H9 (cell line): ENCODE measurements at regions not wholly inside any gene's neighbourhood (a gene's known extent, or its start where the extent isn't known, plus 50 kb on each side); places are given as distances from the start of the nearest gene placed in this dataset.

Source experiments
- DNase-seq: peaks from one replicate; pipeline ENCODE4 v3.0.0-alpha.2; 2017
- H2AFZ ChIP-seq: one replicate; pipeline ENCODE4 v1.6.1; 2013; ENCODE audit warnings: mild to moderate bottlenecking, low read length, control low read depth, moderate library complexity
- H2AK5ac ChIP-seq: 2 replicates; pipeline ENCODE4 v1.6.1; 2013; ENCODE audit warnings: low read length, control low read depth, mixed read lengths; ENCODE audit not compliant: insufficient read length
- H2BK120ac ChIP-seq: one replicate; pipeline ENCODE4 v1.6.1; 2013; ENCODE audit warnings: low read depth, mild to moderate bottlenecking, low read length, control low read depth, inconsistent platforms; ENCODE audit not compliant: poor library complexity, severe bottlenecking
- H2BK12ac ChIP-seq: 2 replicates; pipeline ENCODE4 v1.6.1; 2013; ENCODE audit warnings: low read length, control low read depth, mixed read lengths, low read depth; ENCODE audit not compliant: insufficient read length
- H2BK15ac ChIP-seq: 2 replicates; pipeline ENCODE4 v1.6.1; 2013; ENCODE audit warnings: low read depth, low read length, control low read depth
- H2BK20ac ChIP-seq: one replicate; pipeline ENCODE4 v1.6.1; 2013; ENCODE audit warnings: low read depth, mild to moderate bottlenecking, low read length, control low read depth, inconsistent platforms; ENCODE audit not compliant: poor library complexity, severe bottlenecking
- H2BK5ac ChIP-seq: 2 replicates; pipeline ENCODE4 v1.6.1; 2013; ENCODE audit warnings: low read length, control low read depth, mixed read lengths; ENCODE audit not compliant: insufficient read length
- H3K14ac ChIP-seq: 2 replicates; pipeline ENCODE4 v1.6.1; 2013; ENCODE audit warnings: low read length, control low read depth; ENCODE audit not compliant: insufficient read depth
- H3K18ac ChIP-seq: 2 replicates; pipeline ENCODE4 v1.6.1; 2013; ENCODE audit warnings: low read depth, mild to moderate bottlenecking, mixed read lengths, low read length, control low read depth; ENCODE audit not compliant: insufficient read length
- H3K23ac ChIP-seq: 2 replicates; pipeline ENCODE4 v1.6.1; 2013; ENCODE audit warnings: low read length, control low read depth, mixed read lengths, low read depth; ENCODE audit not compliant: insufficient read length
- H3K23me2 ChIP-seq: 2 replicates; pipeline ENCODE4 v1.6.1; 2013; ENCODE audit warnings: low read depth, mild to moderate bottlenecking, mixed read lengths, low read length, control low read depth; ENCODE audit not compliant: insufficient read length, poor library complexity, severe bottlenecking
- H3K27ac ChIP-seq: 2 replicates; pipeline ENCODE4 v1.5.1; 2013; ENCODE audit warnings: low read length, control low read depth, mixed read lengths, low read depth; ENCODE audit not compliant: insufficient read length
- H3K27me3 ChIP-seq: 2 replicates; pipeline ENCODE4 v1.6.1; 2013; ENCODE audit warnings: low read length, control low read depth, inconsistent platforms; ENCODE audit not compliant: insufficient read depth
- H3K4ac ChIP-seq: 2 replicates; pipeline ENCODE4 v1.6.1; 2013; ENCODE audit warnings: low read depth, mild to moderate bottlenecking, control low read depth, inconsistent platforms, low read length, moderate library complexity
- H3K4me1 ChIP-seq: 2 replicates; pipeline ENCODE4 v1.6.1; 2013; ENCODE audit warnings: low read length, control low read depth, inconsistent platforms; ENCODE audit not compliant: insufficient read depth
- H3K4me2 ChIP-seq: 2 replicates; pipeline ENCODE4 v1.6.1; 2013; ENCODE audit warnings: low read length, control low read depth, mixed read lengths; ENCODE audit not compliant: insufficient read length, insufficient read depth
- H3K56ac ChIP-seq: 2 replicates; pipeline ENCODE4 v1.6.1; 2013; ENCODE audit warnings: low read depth, mild to moderate bottlenecking, mixed read lengths, low read length, control low read depth; ENCODE audit not compliant: insufficient read length
- H3K79me1 ChIP-seq: 2 replicates; pipeline ENCODE4 v1.6.1; 2013; ENCODE audit warnings: low read depth, mild to moderate bottlenecking, moderate library complexity, low read length, control low read depth, inconsistent platforms; ENCODE audit not compliant: insufficient read depth, poor library complexity, severe bottlenecking
- H3K79me2 ChIP-seq: 2 replicates; pipeline ENCODE4 v1.6.1; 2013; ENCODE audit warnings: low read length, control low read depth, inconsistent platforms; ENCODE audit not compliant: insufficient read depth
- H3K9ac ChIP-seq: 2 replicates; pipeline ENCODE4 v1.6.1; 2013; ENCODE audit warnings: low read length, control low read depth, mixed read lengths; ENCODE audit not compliant: insufficient read length; ENCODE audit errors: extremely low read depth
- H3K9me3 ChIP-seq: one replicate; pipeline ENCODE4 v1.6.1; 2013; ENCODE audit warnings: low read depth, low read length, inconsistent platforms; ENCODE audit not compliant: control insufficient read depth
- H3T11ph ChIP-seq: one replicate; pipeline ENCODE4 v1.6.1; 2013; ENCODE audit warnings: mild to moderate bottlenecking, low read length, control low read depth, inconsistent platforms
- H4K20me1 ChIP-seq: one replicate; pipeline ENCODE4 v1.6.1; 2013; ENCODE audit not compliant: control insufficient read depth, insufficient read length, insufficient read depth
- H4K5ac ChIP-seq: 2 replicates; pipeline ENCODE4 v1.6.1; 2013; ENCODE audit warnings: low read depth, mild to moderate bottlenecking, mixed read lengths, low read length, control low read depth; ENCODE audit not compliant: insufficient read length
- H4K8ac ChIP-seq: replicated peaks from 2 replicates; pipeline ENCODE4 v1.6.1; 2013; ENCODE audit warnings: low read length, control low read depth, mixed read lengths, low read depth; ENCODE audit not compliant: insufficient read length
- H4K91ac ChIP-seq: 2 replicates; pipeline ENCODE4 v1.6.1; 2013; ENCODE audit warnings: low read depth, mild to moderate bottlenecking, moderate library complexity, mixed read lengths, low read length, control low read depth; ENCODE audit not compliant: insufficient read length
- H3K27ac Mint-ChIP-seq, 3 experiments: 2 replicates in 2 of 3; 3 replicates in 1 of 3; pipeline ENCODE4 v1.8.0; 2020 to 2021; ENCODE audit warnings: mixed read lengths in 3 of 3, mild to moderate bottlenecking in 1 of 3, moderate library complexity in 1 of 3
- H3K27me3 Mint-ChIP-seq: 2 replicates; pipeline ENCODE4 v1.8.0; 2021; ENCODE audit warnings: low read depth, mild to moderate bottlenecking, moderate library complexity, mixed read lengths
- H3K36me3 Mint-ChIP-seq, 3 experiments: 2 replicates in 2 of 3; 3 replicates in 1 of 3; pipeline ENCODE4 v1.8.0; 2020 to 2021; ENCODE audit warnings: low read depth in 3 of 3, mixed read lengths in 3 of 3; ENCODE audit not compliant: insufficient read depth in 1 of 3
- H3K4me1 Mint-ChIP-seq, 2 experiments: 2 replicates each; pipeline ENCODE4 v1.8.0; 2020; ENCODE audit warnings: mixed read lengths in 2 of 2
- H3K4me3 Mint-ChIP-seq, 2 experiments: 2 replicates in 1 of 2; 3 replicates in 1 of 2; pipeline ENCODE4 v1.8.0; 2020 to 2021; ENCODE audit warnings: mild to moderate bottlenecking in 2 of 2, mixed read lengths in 2 of 2, moderate library complexity in 1 of 2
- H3K9me3 Mint-ChIP-seq, 2 experiments: 2 replicates in 1 of 2; 3 replicates in 1 of 2; pipeline ENCODE4 v1.8.0; 2020; ENCODE audit warnings: mild to moderate bottlenecking in 2 of 2, mixed read lengths in 2 of 2, moderate library complexity in 1 of 2
- CTCF ChIP-seq: fragments of 200-600 bp; sonication (generic); conservative IDR thresholded peaks from 3 replicates; pipeline ENCODE4 v1.8.0; 2021; ENCODE audit warnings: antibody characterized with exemption, mild to moderate bottlenecking
- WGBS: extraction: QIAGEN DNeasy Blood & Tissue Kit; methylation state at CpG from one replicate; pipeline ENCODE4 v1.1.7; 2013; ENCODE audit warnings: missing lambda C conversion rate, low lambda C conversion rate, mixed read lengths; ENCODE audit not compliant: insufficient read length; ENCODE audit errors: extremely low coverage; 5-methylcytosine and 5-hydroxymethylcytosine counted together

GRCh38 chr12:91561958-91562325, 379.3 kb upstream of the DCN start:
- Mint-ChIP-seq H3K4me1 (peaks cover 10 to 12% of the 10 kb centered on the region in 2 experiments; a peak in 3 of 4 replicates), H3K27me3 (no peaks in the 10 kb centered on the region), H3K4me3 (no peak overlapping the region), H3K36me3 (peaks cover 0 to 6% (median 0%) of the 10 kb centered on the region in 3 experiments; a peak in 1 of 7 replicates), H3K27ac (no peak overlapping the region; a peak in 2 of 7 replicates), H3K9me3 (peaks cover 0 to 3% of the 10 kb centered on the region in 2 experiments; a peak in 4 of 5 replicates)
- Histone ChIP-seq H3K23ac (no peak overlapping the region), H3K9ac (no peak overlapping the region), H2BK5ac (no peak overlapping the region), H2BK120ac (no peak overlapping the region), H2BK12ac (no peak overlapping the region), H2BK15ac (no peak overlapping the region), H3K9me3 (no peaks in the 10 kb centered on the region), H3K14ac (no peak overlapping the region), H3K27me3 (no peaks in the 10 kb centered on the region), H2BK20ac (no peak overlapping the region), H3K18ac (no peak overlapping the region), H3K4me2 (no peak overlapping the region), H3K79me1 (no peaks in the 10 kb centered on the region), H3K27ac (no peak overlapping the region), H3K56ac (no peak overlapping the region), H3T11ph (no peak overlapping the region), H3K4ac (no peak overlapping the region), H2AK5ac (no peak overlapping the region), H4K8ac (no peak overlapping the region), H3K23me2 (no peaks in the 10 kb centered on the region), H3K4me1 (no peaks in the 10 kb centered on the region), H4K5ac (no peak overlapping the region), H3K79me2 (no peaks in the 10 kb centered on the region), H4K91ac (no peak overlapping the region), H4K20me1 (no peaks in the 10 kb centered on the region), H2AFZ (no peak overlapping the region)
- no peak for TF ChIP-seq CTCF
- no CpG with 5 or more reads among the region's 2 CpGs for WGBS
- no peak for DNase-seq
